NCI-H69 (cell line): ENCODE measurements at regions not wholly inside any gene's neighbourhood (a gene's known extent, or its start where the extent isn't known, plus 50 kb on each side); places are given as distances from the start of the nearest gene placed in this dataset.
"Not testable (repeated sequence)": the region's sequence is repeated elsewhere in the genome, so short reads cannot be mapped to it uniquely, and the experiment has no call there.

Source experiments
- DNase-seq: peaks from one replicate; lab custom pipeline; 2025; lab: John Stamatoyannopoulos, UW

DNA sequence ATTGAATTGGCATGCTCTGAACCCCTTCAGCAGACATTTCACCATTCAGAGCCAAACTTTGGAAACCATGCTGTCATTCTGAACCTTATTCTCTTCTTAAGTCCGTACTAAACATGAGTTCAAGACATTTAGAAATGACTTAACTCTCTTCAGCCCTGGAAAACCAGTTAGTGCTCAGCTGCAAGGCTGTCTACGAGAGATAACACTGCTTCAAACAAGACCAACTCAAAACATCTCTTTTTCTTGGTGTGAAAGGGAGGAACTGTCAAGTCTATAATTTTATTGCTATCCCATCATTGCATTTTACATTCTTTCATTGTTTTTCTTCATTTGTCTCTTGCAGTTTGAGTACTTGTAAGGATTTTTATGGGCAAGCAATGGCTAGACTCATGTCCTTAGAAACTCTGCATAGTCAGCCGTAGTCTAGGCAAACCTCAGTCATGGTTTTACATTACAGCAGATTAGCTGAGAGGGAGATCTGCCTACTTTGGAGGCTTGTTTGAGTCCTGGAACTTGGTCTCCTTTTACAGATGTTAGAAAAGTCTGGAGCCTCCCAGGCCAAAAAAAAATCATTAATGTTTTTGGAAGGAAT lies 120.6 kb upstream of the JADE1 start:
- DNase-seq: no peak

DNA sequence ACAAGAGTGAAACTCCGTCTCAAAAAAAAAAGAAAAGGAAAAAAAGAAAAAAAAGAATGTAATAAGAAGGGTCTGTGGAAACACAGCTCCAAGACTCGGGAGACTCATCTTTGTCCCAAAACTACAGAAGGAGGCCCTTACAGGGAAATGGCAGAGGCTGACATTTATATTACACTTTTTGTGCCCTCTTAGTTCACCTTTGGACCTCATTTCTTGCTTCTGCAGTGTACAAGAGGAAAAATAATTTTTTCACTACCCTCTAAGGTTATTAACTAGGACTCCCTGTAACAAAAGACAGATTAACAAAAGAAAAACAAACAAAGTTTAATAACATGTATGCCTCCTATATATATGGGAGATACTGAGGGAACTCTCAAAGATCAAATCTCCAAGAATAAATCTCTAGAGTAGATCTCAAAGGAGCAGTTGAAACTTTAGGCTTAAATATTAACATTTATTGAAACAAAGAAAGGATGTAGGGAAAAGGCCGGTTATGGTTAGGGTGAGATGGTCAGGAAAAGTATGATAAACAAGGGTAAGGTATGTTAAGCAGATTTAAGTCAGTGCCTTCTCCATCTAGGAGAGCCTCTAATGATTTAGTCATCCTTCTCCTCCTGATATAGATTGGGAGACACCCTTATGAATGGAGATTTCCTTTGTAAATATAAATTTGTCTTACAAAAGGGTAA lies 121.3 kb upstream of the JADE1 start:
- no peak for DNase-seq

DNA sequence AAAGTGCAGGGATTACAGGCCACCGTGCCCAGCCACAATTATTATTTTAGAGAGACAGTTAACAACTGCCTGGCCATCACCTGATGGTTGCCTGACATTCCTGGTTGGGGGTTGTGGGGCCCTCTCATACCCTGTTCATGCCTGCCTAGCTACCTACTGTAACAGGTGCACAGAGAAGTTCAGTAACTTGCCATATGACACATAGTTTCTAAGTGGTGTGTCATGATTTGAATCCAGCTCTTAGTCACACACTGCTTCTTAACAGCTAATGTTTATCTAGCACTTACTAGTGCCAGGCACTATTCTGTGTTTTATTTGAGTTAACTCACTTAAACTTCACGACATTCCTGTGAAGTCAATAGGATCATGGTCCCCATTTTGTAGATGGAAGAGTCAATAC lies 122.7 kb upstream of the JADE1 start:
- DNase-seq: no peak

DNA sequence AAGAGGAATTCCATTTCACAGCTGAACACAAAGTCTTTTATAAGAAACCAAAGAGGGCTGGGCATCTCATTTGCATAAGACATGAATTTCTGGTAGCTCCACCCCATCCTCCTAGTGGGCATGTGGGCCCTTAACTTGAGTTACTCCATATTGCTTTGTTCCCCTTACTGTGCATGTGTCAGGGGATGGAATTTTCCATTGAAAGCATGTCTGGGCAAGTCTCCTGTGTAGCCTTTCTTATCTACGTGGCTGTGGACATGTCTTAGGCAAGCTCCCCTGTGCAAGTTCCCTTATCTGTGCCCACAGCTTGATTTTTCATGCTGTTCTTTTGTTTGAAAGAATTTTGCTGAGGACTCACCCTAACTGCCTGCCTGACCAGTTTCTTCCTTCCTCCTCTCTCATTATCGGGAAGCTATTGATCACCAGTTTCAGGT lies 123.5 kb upstream of the JADE1 start:
- DNase-seq: no peak

DNA sequence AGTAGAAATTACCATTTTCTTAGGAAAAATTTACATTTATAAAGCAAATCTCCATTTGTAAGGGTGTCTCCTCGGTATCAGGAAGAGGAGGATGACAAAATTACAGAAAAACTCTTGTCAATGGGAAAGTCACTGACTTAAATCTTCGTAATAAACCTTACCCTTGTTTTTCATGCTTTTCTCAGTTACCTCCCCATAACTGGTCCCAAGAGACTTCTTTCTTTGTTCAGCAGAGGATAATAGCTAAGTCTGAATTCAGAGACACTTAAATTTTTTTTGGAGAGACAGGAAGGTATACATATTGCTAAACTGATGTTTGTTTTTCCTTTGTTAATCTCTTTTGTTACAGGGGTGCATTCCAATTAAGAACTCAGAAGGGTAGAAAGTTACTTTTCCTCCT lies 125.5 kb upstream of the JADE1 start:
- DNase-seq: peak; percentile 34

DNA sequence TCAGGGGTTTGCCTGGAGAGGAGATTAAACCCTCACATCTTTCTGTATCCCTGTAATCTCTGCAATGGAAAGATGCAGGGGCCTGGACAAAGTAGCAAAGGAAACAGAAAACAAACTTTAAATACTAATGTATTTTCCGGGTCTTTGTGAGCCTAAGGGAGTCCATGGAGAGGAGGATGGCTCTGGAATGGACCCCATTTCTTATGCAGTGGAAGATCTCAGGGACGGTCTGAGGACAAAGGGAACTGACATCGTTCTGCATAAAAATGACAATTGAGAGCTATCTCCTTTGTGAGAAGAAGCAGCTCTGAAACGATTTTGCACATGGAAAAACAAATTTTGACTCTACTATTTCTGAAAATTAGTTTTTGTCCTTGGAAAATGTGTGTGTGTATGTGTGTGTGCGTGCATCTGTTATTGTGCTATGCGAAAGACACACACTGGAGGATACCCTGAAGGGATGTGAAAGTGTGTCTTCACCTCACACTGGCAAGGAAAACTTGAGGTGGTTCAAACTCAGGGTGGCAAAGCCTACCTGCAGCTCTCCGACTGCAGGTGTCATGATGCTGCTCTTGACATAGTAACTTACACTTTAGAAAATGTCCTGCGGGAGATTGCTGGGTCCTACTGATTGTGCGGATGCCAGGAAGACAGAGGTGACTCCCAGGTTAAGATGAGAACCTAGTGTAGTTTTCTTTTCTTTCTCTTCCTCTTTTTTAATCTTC lies 126.4 kb upstream of the JADE1 start:
- DNase-seq: no peak

DNA sequence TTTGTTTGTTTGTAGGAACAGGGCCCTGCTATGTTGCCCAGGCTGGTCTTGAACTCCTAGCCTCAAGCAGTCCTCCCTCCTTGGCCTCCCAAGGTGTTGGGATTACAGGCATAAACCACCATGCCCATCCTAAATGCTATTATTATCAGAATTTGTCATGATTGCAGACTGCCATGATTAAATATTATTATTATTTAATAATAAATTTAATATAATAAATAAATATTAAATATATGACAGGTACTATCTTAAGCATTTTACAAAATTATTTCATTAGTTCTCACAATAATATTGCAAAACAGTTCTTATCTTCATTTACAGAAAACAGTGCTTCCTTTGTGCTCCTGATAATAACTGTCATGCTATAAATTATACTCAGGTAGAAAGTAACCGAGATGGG lies 133.4 kb upstream of the JADE1 start:
- DNase-seq: no peak

DNA sequence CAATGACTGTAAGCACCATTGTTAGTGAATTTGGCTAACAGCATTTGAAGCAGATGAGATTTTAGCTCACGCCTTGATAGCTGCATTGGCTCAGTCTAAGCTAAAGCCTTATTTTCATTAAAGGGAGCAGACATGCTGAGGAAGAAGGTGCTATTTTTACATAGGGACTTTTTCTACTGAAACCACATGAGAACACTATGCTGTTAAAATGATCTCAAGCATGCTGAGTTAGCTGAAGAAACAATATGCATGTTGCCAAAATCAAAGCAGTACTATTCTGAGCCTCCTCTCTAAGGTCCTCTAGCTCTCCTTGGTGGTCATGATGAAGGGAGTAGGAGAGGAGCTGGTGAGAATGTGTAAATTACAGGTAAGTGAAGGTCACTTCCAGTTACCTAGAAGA lies 134.4 kb upstream of the JADE1 start:
- DNase-seq: no peak

DNA sequence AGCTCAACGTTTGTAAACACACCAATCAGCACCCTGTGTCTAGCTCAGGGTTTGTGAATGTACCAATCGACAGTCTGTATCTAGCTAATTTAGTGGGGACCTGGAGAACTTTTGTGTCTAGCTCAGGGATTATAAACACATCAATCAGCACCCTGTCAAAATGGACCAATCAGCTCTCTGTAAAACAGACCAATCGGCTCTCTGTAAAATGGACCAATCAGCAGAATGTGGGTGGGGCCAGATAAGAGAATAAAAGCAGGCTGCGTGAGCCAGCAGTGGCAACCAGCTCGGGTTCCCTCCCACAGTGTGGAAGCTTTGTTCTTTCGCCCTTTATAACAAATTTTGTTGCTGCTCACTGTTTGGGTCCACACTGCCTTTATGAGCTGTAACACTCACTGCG lies 136.3 kb upstream of the JADE1 start:
- not testable (repeated sequence) for DNase-seq

DNA sequence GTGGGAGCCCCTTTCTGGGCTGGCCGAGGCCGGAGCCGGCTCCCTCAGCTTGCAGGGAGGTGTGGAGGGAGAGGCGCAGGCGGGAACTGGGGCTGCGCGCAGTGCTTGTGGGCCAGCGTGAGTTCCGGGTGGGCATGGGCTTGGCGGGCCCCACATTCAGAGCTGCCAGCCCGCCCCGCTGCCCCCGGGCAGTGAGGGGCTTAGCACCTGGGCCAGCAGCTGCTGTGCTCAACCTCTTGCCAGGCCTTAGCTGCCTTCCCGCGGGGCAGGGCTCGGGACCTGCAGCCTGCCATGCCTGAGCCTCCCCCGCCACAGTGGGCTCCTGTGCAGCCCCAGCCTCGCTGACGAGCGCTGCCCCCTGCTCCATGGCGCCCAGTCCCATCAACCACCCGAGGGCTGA lies 136.9 kb upstream of the JADE1 start:
- DNase-seq: not testable (repeated sequence)

DNA sequence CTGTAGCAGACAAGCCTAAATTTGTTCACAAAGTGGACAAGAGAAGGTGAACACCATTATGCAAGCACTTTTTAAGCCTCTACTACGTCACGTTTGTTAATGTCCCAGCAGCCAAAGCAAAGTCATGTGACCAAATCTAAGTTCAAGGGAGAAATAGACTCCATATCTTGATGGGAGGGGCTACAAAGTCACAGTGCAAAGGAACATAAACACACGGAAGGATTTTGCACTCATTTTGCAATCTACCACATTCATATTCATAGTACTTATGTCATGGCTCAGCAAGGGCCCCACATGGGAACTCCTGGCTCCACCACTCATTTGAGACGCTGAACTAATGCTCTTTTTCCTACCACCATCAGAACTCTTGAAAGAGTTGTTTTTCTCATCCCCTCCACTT lies 139.0 kb upstream of the JADE1 start:
- DNase-seq: no peak

DNA sequence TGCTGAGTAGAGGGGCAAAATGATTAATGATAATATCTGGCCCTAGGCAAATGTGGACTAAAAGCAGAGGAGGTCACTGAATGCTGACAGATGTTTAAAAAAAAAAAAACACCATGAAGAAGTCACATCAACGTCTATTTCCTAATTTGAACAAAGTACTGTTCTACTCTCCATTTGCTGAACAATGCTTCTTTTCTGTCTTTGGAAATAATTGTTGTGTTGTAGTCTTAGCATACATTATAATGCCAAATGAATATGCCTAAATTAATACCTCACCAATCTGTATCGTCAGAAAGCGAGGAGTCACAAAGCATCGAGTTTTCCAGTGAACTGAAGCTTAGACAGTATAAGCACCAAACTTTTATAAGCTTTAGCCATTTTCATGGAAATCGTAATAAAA lies 140.9 kb upstream of the JADE1 start:
- DNase-seq: no peak

DNA sequence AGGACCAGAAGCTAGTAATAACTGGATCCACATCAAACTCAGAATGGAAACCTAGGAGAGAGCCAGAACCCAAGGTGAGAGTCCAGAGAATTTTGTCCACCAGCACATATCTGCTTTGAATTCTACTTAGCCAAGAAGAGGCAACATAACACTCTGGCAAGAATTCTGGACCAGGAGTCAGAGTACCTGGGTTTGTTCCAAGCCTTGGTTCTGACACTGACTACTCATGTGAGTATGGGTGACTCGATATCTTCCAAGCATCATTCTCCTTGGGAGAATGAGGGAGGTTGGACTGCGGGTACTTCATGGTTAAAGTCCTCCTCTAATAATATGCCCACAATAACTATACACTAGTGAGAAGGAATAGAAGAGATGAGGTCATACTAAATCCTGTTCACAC lies 144.0 kb upstream of the JADE1 start:
- no peak for DNase-seq

DNA sequence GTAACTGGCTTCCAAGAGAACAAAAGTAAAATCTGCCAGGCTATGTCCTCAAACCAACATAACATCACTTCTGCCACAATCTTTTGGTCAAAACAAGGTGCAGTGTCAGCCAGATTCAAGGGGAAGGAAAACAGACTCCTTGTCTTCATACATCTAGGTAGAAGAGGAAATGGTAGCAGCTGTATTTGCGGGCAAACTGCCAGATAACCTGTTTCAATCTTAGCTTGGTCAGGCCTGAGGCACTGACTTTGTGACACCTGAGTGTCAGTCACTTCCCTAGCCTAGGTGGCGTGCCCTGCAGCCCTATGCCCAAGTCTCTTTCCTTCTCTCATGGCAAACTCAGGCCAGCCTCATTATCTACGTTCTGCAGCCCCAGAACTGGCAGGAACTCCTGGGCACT lies 146.2 kb upstream of the JADE1 start:
- peak; percentile 78 for DNase-seq

DNA sequence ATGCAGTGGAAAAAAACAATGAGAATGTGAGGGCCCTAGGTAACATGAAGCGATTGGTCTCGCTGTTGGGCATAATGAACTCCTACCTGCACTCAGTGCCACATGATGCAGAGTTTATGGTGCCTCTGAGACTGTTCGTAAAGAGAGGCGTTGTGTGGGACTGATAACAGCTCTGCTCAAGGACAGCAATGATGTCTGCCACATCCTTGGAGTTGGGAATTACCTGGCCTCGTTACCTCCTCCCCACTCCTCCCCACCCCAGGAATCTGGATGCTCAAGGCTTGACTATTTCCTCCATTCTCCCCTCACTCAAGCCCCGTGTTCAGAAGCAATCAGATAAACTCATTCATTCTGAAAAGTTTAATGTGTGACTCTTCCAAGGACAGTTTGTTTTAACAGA lies 148.0 kb upstream of the JADE1 start:
- DNase-seq: no peak

DNA sequence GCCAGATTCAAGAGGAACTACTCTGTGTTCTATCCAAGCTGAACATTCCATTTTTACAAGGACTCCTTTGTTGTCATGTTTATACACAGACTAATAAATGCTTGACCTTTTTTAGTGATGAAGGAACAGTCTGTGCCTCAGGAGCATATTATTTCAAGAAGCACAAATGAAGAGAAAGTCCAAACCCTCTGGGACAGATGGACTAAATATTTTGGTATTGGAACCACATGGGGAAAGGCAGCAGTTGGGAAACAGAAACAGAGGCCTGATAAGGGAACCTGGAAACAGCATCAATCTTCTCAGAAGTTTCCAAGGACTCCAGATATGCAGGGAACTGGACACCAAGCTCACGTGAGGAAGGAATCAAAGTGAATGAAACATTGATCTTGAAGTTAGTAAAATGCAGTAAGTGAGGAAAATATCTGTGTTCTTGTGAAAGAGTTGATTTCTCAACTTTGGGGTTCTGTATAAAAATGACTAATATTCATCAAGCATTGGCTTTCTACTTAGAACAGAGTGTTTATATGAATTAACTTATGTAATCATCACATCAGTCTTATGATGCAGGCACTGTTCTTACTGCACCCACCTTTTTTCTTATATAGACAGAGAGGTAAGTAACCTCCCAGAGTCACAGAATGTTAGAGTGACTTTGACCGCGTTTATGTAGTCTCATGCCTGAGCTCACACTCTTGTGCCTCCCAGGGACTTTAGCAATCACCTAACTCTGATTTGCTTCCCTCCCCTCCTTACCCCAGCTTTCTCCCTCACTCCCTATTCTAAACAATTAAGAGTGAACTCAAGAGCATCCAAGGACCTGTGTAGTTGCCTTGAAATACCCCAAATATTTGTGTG lies 148.9 kb upstream of the JADE1 start:
- no peak for DNase-seq

DNA sequence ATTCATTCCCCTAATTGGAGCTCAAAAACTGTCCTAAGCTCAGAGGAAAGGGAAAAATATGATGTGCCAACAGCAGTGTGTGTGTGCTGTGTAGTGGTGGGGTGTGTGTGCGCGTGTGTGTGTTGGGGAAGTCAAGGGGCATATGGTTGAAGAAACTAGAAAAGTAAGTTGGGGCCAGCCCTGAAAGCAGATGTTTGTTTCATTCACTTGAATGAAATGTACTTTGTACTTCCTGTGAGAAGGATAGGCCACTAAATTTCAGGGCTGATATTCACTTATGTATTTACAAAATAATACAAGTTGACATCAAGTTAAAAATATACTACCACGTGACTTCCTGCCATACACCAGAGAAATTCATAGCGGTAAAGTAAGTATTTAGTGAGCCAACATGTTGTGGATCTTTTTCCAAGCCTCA lies 151.3 kb upstream of the JADE1 start:
- DNase-seq: no peak

DNA sequence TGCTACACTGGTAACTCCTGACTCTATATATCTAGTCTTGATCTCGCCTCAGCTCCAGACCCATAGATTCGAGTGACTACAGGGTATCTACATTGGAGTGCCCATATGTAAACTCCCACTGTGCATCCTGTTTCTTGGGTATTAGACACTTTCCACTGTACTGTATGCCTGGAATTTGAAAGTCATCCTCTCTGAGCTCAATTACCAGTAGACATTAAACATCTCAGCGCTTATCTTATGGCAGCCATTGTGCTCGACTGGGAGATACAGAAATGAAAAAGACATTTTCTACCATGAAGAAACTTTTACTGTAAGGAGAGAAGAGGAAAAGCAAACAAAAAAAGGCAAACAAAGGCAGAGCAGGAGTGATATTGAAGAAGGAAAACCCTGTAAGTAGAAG lies 151.9 kb upstream of the JADE1 start:
- DNase-seq: no peak

DNA sequence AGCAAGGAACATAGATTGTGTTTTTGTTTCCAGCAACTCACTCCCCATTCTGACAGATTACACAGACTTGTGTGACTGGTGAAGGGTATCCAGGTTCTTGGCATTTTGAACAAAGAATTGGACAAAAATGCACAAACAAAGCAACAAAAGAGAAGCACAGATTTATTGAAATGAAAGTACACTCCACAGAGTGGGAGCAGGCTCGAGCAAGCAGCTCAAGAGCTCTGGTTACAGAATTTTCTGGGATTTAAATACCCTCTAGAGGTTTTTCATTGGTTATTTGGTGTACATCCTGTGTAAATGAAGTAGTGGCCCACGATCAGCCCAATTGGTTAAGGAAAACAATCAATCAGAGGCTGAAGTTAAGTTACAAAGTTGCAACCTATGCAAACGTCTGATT lies 155.0 kb upstream of the JADE1 start:
- no peak for DNase-seq

DNA sequence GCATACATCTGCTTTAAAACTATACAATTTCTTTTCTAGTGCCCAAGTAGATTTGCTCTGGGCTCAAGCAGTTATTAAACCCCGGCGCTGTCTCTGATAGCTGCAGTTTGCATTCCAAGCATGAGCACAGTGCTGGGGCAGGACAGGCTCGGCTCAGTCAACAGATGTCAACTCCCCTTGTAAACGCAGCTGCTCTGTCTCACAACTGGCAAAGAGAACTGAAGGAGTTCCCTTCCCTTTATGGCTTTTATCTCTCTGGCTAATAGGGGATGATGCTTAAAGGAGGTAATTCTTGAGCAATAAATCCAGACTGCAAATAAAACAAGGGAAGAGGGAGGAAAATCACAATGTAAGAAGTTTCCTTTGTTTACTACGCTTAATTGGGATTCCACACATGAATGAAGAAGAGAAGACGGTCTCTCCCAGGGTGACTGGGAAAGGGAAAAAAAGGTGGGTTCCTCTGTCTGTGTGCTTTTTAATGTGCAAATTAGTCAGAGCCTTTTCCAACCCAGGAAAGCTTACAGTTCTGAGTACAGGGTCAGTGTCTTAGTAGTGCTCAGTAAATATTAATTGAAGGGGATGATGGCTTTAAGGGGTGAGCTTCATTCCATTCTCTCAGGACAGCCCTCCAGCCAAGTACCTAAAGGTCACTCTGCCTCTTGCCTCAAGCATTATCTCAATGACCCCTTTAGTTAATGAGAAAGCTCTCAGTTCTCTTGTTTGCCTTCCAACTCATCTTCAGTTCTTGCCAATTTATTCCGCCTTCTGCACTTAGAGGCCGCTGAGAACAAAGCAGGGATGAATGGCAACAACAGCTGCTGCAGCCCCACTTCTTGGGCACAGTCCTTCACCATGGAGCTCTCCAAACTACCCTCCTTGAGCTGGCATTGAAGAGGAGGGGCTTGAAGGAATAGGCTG lies 155.7 kb upstream of the JADE1 start:
- DNase-seq: peak; percentile 88

DNA sequence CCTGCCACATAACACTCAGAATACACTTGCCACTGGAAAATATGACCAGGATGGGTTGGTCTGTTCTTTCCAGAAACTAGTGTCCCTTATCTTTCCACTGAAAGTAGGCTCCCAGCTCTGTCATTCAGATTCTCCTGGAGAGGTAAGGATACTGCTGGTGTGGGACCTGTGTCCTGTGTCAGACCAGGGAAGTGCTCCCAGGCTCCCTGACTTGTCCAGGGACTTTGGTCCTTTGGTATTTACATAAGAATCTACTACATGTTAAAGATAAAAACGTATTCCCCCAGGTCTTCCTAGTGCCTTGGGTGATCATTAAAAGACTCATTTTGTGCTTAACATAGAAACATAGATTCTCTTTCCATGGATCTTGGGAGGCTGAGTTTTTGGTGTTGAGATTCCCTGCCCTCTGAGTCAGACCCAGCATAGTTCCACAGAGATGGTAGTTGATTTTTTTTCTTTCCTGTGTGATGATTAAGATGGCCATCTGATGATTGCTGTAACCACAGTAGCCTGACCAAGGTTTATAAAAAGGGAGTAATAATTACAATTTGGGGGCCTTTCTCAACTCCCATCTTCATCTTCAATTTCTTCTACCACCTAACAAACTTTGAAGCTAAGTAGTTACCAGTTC lies 159.8 kb upstream of the JADE1 start:
- DNase-seq: no peak
